HuH-7 (cell line): ENCODE measurements at regions not wholly inside any gene's neighbourhood (a gene's known extent, or its start where the extent isn't known, plus 50 kb on each side); places are given as distances from the start of the nearest gene placed in this dataset.

Experiments
- DNase-seq: peaks from one replicate; pipeline ENCODE4 v3.0.0; 2011; ENCODE audit warnings: low spot score

DNA sequence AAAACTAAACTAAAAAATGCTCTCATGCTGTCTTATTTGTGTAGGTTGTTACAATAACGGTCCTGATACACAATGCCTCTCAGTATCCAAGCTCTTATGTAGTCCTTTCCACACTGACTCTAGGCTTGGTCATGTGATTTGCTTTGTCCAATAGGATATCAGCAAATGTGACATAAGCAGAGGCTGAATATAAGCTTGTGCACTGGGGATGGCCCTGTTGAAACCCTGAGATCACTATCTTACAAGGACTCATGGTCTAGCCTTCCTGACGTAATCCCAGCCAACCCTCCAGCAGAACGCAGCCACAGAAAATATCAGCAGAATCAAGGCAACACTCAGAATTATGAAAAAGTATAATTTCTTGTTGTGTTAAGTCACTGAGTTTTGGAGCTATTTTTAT is 145.1 kb upstream of the CCN2 start:
- no peak for DNase-seq

GRCh38 chr6:132089173-132089572 is 138.0 kb upstream of the CCN2 start:
- no peak for DNase-seq

DNA sequence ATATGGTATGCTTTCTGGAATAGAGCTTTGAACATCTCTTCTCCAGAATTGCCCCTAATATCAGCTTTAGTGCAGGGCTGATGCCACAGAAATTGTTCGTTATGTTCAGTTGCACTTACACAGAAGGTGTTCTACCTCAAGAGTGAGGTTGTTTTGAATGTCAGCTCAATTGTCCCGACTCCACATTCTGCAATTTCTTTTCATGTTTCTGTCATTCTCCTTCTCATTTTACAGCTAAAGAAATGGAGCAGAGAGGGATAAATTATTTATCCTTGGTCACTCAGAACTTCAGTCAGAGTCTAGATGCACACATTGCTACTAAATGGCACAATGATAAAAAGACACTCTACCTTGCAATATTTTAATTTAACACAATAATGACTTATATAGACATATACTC is 137.0 kb upstream of the CCN2 start:
- no peak for DNase-seq

DNA sequence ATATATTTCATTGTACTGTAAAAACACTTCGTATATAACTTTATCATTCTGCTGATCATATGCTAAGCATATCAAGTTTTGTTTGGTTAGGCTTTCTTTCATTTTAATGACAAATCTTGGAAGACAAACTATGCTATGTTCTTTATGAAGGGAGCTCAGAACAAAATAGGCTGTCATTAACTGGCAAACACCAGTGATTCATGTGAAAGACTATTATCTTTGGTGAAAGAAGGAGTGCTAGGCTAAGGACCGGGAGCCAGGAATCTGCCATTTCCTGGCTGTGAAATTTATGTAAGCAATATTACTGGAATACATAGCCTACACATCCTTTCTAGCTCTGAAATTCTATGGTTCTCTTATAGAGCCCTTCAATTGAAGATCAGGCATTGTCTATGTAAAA is 136.2 kb upstream of the CCN2 start:
- DNase-seq, result no peak

- no peak for DNase-seq
These were observed 134.6 kb upstream of the CCN2 start for GRCh38 chr6:132085731-132086130.

DNA sequence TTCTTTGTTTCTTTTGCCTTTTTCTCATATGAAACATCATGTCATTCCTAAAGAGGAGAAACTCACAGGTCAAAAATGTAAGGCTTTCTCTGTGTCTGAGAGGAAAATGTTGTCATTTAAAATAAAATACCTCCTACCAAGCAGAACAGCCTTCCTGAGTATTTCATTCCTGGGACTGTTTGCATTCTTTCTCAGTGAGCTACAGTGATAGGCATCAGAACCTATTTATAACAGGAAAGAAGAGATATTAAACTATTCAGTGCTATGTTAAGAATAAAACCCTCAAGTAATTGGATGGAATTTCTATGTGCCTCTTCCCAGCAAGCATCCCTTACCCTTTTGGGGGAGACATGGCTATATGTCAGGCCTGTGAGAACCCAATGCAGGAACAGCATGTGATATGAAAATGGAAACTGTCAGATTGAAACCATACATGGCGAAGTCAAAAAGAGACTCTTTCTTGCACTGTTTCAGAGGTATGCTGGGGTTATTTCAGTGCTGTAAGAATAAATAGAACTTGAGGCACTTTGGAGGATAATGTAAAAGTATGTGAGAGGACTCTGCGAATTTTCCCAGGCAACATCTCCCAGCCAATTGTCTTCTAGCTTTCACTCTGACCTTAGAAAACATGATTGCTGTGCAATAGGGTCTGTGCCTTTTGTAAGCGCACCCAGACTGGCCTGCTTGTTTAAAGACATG is 133.8 kb upstream of the CCN2 start:
- DNase-seq, result no peak

- no peak for DNase-seq
These were observed 131.2 kb upstream of the CCN2 start for GRCh38 chr6:132082421-132082820.

GRCh38 chr6:132081338-132081737 is 130.2 kb upstream of the CCN2 start:
- DNase-seq, result no peak

DNA sequence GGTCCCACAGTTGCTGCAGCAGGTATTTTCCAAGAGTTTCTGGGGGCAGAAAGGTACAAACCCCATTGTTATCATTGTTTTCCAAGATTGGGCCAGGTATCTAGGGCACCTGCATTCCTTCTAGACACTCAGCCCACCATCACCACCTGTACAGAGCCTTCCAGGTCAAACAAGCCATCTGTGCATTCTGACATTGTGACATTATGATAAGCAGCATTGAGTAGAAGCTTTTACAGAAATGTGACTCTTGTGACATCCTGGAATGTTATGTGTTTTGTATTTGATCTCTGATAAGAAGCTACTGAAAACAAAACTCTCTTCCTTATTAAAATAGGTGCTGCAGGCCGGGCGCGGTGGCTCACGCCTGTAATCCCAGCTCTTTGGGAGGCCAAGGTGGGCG is 128.1 kb upstream of the CCN2 start:
- no peak for DNase-seq

- DNase-seq, result no peak
These were observed 125.3 kb upstream of the CCN2 start for GRCh38 chr6:132076452-132076851.

GRCh38 chr6:132072831-132073230 is 121.7 kb upstream of the CCN2 start:
- no peak for DNase-seq

DNA sequence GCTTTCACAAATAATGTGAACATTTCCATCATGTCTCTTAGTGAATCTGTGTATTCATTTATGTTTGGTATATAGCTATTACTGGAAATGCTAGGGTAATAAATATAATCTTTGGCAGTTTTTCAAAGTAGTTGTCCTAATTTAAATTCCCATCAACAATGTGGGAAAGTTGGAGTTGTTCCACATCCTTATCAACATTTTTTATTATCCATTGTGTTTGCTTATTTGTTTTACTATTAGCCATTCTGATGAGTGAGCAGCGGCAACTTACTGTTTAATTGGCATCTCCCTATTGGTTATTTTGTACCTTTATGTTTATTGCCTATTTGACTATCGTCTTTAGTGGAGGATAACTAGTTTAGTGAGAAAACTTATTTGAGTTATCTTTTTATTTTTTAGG is 121.1 kb upstream of the CCN2 start:
- DNase-seq, result no peak

GRCh38 chr6:132070356-132070755 is 119.2 kb upstream of the CCN2 start:
- DNase-seq, result no peak

DNA sequence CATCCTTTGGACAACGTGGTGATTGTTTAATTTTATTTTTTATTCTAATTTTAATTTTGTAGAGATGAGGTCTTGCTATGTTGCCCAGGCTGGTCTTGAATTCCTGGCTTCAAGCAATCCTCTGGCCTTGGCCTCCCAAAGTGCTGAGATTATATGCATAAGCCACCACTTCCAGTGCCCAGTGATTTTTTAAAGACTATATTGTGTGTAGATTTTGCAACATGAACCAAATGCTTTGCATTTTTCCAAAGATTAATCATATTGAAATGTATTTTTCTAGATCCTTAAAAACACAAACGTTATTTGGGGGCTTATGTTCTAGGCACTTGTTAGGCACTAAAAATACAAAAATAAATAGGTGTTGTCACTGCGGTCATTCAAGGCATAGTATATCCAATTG is 117.6 kb upstream of the CCN2 start:
- DNase-seq, result no peak

GRCh38 chr6:132067286-132067685 is 116.1 kb upstream of the CCN2 start:
- no peak for DNase-seq

GRCh38 chr6:132065556-132065955 is 114.4 kb upstream of the CCN2 start:
- no peak for DNase-seq

DNA sequence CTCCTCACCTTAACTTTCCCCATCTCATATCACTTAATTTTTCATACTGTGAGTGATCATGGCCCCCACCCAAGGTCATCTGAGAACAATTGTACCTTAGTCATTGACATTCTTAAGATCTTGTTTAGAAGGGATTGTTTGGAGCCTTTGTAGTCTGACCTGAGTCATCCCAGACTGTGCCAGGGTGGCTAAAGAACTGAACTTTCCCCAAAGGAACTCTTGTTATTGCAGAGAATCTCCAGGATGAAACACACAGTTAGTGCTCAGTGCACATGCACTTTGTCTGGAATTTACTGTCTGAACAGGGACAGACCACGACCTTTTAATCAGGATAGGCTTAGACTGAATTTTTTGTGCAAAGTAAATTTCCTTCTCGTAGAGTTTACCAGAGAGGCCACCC is 112.6 kb upstream of the CCN2 start:
- no peak for DNase-seq

DNA sequence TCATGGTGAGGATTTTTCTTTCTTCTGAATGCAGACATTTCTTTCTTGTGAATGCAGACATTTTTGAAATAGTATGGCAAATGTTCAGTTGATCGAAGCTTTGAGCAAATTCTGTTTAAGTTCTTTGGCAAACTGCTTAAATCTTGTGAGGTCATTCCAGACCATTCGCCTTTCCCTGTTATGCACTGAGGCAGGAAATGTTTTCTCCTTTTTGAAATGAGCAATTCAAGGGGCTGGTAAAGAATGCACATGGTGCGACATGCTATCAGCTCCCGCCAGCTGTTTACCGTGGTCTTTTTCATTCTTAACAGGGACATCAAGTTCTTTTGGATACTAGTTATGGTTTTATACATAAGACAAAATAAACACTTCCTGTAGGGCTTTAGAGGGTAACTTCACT is 112.0 kb upstream of the CCN2 start:
- no peak for DNase-seq

GRCh38 chr6:132062626-132063025 is 111.5 kb upstream of the CCN2 start:
- no peak for DNase-seq

GRCh38 chr6:132061381-132061780 is 110.2 kb upstream of the CCN2 start:
- DNase-seq, result no peak

GRCh38 chr6:132060591-132060990 is 109.4 kb upstream of the CCN2 start:
- DNase-seq, result no peak

DNA sequence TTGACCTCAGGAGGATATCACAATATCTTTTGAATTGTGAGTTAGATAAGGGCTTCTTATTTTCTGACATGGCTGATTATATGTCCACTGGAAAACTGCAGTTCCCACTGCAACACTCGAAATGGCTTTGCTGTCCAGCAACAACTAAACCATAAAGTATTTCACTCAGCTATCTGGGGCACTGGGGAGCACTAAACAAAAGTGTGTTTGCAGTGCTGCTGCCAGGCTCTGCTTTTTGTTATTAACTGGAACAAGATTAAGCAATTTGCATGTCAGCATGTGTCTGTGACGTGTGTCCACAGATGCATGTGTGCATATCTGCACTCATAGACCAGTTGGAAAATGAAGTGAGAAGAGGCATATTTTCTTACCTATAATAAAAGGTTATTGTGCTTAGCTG is 107.8 kb upstream of the CCN2 start:
- DNase-seq, result no peak

DNA sequence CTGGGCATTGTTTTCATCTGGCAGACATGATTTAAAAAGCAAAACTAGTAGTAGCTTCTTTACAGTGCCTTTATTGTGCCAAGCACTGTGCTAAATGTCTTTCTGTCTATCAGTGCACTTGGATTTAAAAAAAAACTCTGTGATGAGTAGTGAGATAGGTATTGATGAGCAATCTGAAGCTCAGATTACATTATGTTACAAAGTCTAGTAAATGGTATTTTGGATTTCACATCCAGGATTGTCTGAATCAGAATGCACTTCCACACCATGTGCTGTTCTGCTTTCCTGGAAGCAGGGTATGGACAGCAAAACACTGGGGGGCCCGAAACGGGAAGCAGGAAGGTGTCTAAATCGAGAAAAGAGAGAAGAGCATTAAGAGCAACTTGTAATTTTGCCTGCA is 103.4 kb upstream of the CCN2 start:
- DNase-seq, result no peak

- DNase-seq, result no peak
These were observed 102.3 kb upstream of the CCN2 start for GRCh38 chr6:132053511-132053910.

DNA sequence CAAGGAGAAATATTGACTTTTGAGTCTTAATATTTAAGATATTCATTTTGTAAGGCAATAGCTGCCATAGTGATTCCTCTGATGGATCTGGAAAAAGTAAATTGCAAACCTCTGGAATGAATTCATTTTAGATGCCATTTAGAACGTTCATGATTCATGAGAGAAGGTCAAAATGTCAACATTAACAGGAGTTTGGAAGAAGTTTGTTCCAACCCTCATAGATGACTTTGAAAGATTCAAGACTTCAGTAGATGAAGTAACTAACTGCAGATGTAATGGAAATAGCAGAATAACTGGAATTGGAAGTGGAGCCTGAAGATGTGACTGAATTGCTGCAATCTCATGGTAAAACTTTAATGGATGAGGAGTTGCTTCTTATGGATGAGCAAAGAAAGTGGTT is 100.9 kb upstream of the CCN2 start:
- DNase-seq, result no peak
